SU-DHL-6 (cell line): ENCODE measurements at regions not wholly inside any gene's neighbourhood (a gene's known extent, or its start where the extent isn't known, plus 50 kb on each side); places are given as distances from the start of the nearest gene placed in this dataset.

Experiments
- H2AFZ ChIP-seq: fragments of 200-600 bp; sonication (generic); 2 replicates; pipeline ENCODE4 v1.6.1; 2014; ENCODE audit warnings: low read depth, mild to moderate bottlenecking, moderate library complexity, mixed read lengths, antibody characterized with exemption, low read length; ENCODE audit not compliant: severe bottlenecking
- H3F3A ChIP-seq: fragments of 200-600 bp; shearing (Covaris generic); 2 replicates; pipeline ENCODE4 v1.6.0; 2016; ENCODE audit warnings: antibody characterized with exemption, mild to moderate bottlenecking; ENCODE audit not compliant: insufficient read depth
- H3K27ac ChIP-seq: fragments of 200-600 bp; sonication (generic); 2 replicates; pipeline ENCODE4 v1.5.1; 2016; ENCODE audit warnings: low read depth, mild to moderate bottlenecking, low read length, moderate library complexity, mixed read lengths
- H3K27me3 ChIP-seq: fragments of 200-600 bp; sonication (generic), shearing (Covaris generic); 2 replicates; pipeline ENCODE4 v1.6.0; 2014; ENCODE audit warnings: mild to moderate bottlenecking, low read length
- H3K36me3 ChIP-seq: fragments of 200-600 bp; sonication (generic); 2 replicates; pipeline ENCODE4 v1.6.1; 2014; ENCODE audit warnings: mild to moderate bottlenecking, low read length, mixed read lengths
- H3K4me2 ChIP-seq: fragments of 300-600, 200-600 bp; shearing (Covaris generic), sonication (generic); 2 replicates; pipeline ENCODE4 v1.6.0; 2014; ENCODE audit warnings: low read length, low read depth, mild to moderate bottlenecking; ENCODE audit not compliant: poor library complexity, severe bottlenecking
- H3K4me3 ChIP-seq: fragments of 200-600 bp; sonication (generic); 2 replicates; pipeline ENCODE4 v1.5.1; 2014; ENCODE audit warnings: antibody characterized with exemption, low read length, mild to moderate bottlenecking, mixed read lengths; ENCODE audit not compliant: insufficient read depth, poor library complexity, severe bottlenecking
- H3K79me2 ChIP-seq: fragments of 200-600 bp; sonication (generic); 2 replicates; pipeline ENCODE4 v1.6.1; 2014; ENCODE audit warnings: mild to moderate bottlenecking, low read length, moderate library complexity; ENCODE audit not compliant: insufficient read depth
- H3K9ac ChIP-seq: fragments of 200-600 bp; sonication (generic); 2 replicates; pipeline ENCODE4 v1.7.0; 2014; ENCODE audit warnings: mild to moderate bottlenecking, low read length
- H3K9me2 ChIP-seq: fragments of 200-600 bp; sonication (generic); replicated peaks from 2 replicates; pipeline ENCODE4 v1.6.1; 2014; ENCODE audit warnings: low read length; ENCODE audit not compliant: insufficient read depth
- H3K9me3 ChIP-seq: fragments of 200-600 bp; sonication (generic); 2 replicates; pipeline ENCODE4 v1.6.1; 2014; ENCODE audit warnings: low read length, mixed read lengths; ENCODE audit not compliant: insufficient read depth
- H4K20me1 ChIP-seq: fragments of 200-600 bp; sonication (generic); 2 replicates; pipeline ENCODE4 v1.6.1; 2014; ENCODE audit warnings: low read depth, mild to moderate bottlenecking, antibody characterized with exemption, low read length, moderate library complexity, mixed read lengths
- CTCF ChIP-seq: fragments of 200-600 bp; sonication (generic); IDR thresholded peaks from one replicate; pipeline ENCODE4 v1.5.1; 2017; ENCODE audit warnings: antibody characterized with exemption, mild to moderate bottlenecking, low read length, moderate library complexity; ENCODE audit not compliant: insufficient read depth, poor library complexity, severe bottlenecking
- EZH2phosphoT487 ChIP-seq: fragments of 200-600 bp; sonication (generic), shearing (Covaris generic); conservative IDR thresholded peaks from 2 replicates; pipeline ENCODE4 v1.6.1; 2018; ENCODE audit warnings: mild to moderate bottlenecking, antibody characterized with exemption, low read length, moderate library complexity, mixed read lengths

DNA sequence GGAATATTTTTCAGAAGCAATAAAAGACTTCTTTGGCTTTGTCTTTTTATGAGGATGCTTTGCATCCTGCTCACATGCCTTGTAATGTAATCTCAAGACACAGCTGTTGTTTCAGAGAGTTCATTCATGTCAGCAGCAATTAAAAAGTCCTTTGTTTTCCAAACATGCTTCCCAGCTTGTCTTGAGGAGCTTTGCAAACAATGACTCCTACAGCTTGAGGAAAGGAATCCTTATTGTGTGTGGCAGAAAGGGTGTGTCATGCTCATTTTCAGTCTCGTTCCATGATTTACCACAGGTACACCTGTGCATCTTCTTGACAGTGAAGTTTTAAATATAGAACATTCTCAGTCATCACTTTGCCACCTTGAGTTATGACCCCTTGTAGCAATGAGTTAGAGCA lies 139.2 kb upstream of the AADAT start:
- H3K36me3 ChIP-seq: no peaks in the 10 kb centered on the region
- no peaks in the 10 kb centered on the region for H3K9me2 ChIP-seq
- no peaks in the 10 kb centered on the region for H3K9me3 ChIP-seq
- no peaks in the 10 kb centered on the region for H4K20me1 ChIP-seq
- H3K9ac ChIP-seq: no peak overlapping the region
- no peak overlapping the region for H3K4me3 ChIP-seq
- H3F3A ChIP-seq: no peaks in the 10 kb centered on the region
- H3K27me3 ChIP-seq: no peaks in the 10 kb centered on the region
- H3K27ac ChIP-seq: no peak overlapping the region
- H3K4me2 ChIP-seq: no peak overlapping the region
- no peak for TF ChIP-seq CTCF
- TF ChIP-seq EZH2phosphoT487: no peak
- H3K79me2 ChIP-seq: no peaks in the 10 kb centered on the region
- no peak overlapping the region for H2AFZ ChIP-seq

DNA sequence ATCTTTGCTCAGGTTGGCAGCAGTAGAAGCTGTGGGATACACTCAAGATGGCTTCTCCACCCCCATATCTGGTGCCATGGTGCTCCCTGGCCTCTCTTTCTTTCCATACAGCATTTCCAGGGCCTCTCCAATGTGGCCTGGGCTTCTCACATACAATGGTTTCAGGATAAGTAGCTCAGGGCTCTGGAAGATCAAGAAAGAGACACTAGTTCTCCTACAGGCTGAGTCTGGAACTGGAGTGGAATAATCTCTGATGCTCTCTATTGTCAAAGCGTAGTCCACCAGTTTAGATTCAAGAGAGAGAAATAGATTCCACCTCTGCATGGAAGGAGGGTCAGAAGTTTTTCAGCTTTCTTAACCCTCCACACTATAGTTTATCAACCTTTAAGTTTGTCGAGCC lies 138.2 kb upstream of the AADAT start:
- no peak overlapping the region for H3K4me3 ChIP-seq
- no peak overlapping the region for H3K27ac ChIP-seq
- no peak overlapping the region for H2AFZ ChIP-seq
- no peaks in the 10 kb centered on the region for H3K9me2 ChIP-seq
- H4K20me1 ChIP-seq: no peaks in the 10 kb centered on the region
- no peak for TF ChIP-seq EZH2phosphoT487
- no peak for TF ChIP-seq CTCF
- H3K79me2 ChIP-seq: no peaks in the 10 kb centered on the region
- H3K9me3 ChIP-seq: no peaks in the 10 kb centered on the region
- H3K36me3 ChIP-seq: no peaks in the 10 kb centered on the region
- H3F3A ChIP-seq: no peaks in the 10 kb centered on the region
- H3K27me3 ChIP-seq: no peaks in the 10 kb centered on the region
- no peak overlapping the region for H3K9ac ChIP-seq
- H3K4me2 ChIP-seq: no peak overlapping the region

DNA sequence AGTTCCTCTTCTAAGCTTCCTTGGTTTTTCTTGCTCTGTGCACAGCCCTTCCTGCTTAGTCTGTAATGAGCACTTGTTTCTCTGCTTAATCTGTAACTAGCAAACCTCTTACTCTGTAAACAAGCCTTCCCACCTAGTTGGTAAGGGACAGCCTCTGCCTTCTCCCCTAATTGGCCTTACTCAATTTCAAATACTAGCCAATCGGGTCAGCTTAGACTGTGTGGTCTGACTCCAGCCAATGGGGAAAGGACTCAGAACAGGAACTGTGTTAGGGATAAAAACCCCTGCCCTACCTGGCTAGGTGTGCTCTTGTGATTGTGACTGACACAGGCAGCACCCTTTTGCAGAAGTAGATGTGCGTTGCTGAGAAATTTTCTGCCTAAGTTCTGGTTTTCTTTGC lies 136.5 kb upstream of the AADAT start:
- Histone ChIP-seq H3K36me3 (no peaks in the 10 kb centered on the region), H3K27ac (no peak overlapping the region), H4K20me1 (no peaks in the 10 kb centered on the region), H3K9me3 (no peaks in the 10 kb centered on the region), H3K9ac (no peak overlapping the region), H3K27me3 (no peaks in the 10 kb centered on the region), H3K4me3 (no peak overlapping the region), H3F3A (no peaks in the 10 kb centered on the region), H3K9me2 (no peaks in the 10 kb centered on the region), H3K79me2 (no peaks in the 10 kb centered on the region), H3K4me2 (no peak overlapping the region), H2AFZ (no peak overlapping the region)
- TF ChIP-seq EZH2phosphoT487: no peak
- TF ChIP-seq CTCF: no peak

- no peak overlapping the region for H3K4me3 ChIP-seq
- H3K9me3 ChIP-seq: no peaks in the 10 kb centered on the region
- H4K20me1 ChIP-seq: no peaks in the 10 kb centered on the region
- H3F3A ChIP-seq: no peaks in the 10 kb centered on the region
- H3K9me2 ChIP-seq: no peaks in the 10 kb centered on the region
- no peak for TF ChIP-seq CTCF
- TF ChIP-seq EZH2phosphoT487: no peak
- H3K4me2 ChIP-seq: no peak overlapping the region
- no peak overlapping the region for H3K9ac ChIP-seq
- no peaks in the 10 kb centered on the region for H3K79me2 ChIP-seq
- no peak overlapping the region for H2AFZ ChIP-seq
- no peak overlapping the region for H3K27ac ChIP-seq
- no peaks in the 10 kb centered on the region for H3K36me3 ChIP-seq
- no peaks in the 10 kb centered on the region for H3K27me3 ChIP-seq
Observed at GRCh38 chr4:170214731-170215130, 125.0 kb upstream of the AADAT start.
